A172 (cell line): ENCODE measurements at regions not wholly inside any gene's neighbourhood (a gene's known extent, or its start where the extent isn't known, plus 50 kb on each side); places are given as distances from the start of the nearest gene placed in this dataset.
"Not testable (repeated sequence)": the region's sequence is repeated elsewhere in the genome, so short reads cannot be mapped to it uniquely, and the experiment has no call there.

Source experiments
- DNase-seq: peaks from one replicate; pipeline ENCODE4 v3.0.0-alpha.2; 2015; ENCODE audit warnings: low spot score

GRCh38 chr1:182003953-182004586, 57.4 kb downstream of the ZNF648 start:
- no peak for DNase-seq

DNA sequence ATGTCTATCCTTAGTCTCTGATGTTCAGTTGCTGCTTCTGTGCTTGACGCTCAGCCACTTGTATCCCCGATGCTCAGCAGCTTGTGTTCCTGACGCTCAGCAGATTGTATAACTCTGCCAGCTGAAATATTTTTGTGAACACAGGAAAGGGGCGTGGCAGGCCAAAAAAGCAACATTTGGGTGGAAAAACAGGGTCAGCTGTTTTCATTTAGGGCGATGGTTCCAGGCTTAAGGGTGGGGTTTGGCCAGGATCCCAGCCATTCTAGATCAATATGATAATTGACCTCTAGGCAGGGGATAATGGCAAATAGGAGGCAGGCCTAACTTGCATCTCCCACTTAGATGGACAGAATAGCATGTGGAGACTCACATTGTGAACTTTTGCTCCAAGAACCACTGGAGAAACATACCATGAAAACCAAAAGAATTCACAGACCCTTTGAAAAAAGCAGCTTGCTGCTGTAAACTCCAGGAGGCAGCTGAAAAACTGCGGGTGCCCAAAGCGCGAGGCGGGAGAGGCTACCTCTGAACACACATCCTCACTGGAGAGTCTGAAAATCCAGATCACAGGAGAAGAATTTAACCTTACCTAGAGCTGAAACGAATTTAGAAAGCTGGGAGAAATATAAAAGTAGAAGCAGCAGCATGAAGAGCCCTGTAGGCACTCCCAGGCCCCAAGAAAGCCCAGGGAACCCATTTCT, 58.3 kb downstream of the ZNF648 start:
- DNase-seq: no peak

- DNase-seq: no peak
Observed at GRCh38 chr1:182002570-182002969, 58.9 kb downstream of the ZNF648 start.

- no peak for DNase-seq
Observed at GRCh38 chr1:181998858-181999257, 62.7 kb downstream of the ZNF648 start.

- no peak for DNase-seq
Observed at GRCh38 chr1:181992072-181992471, 69.4 kb downstream of the ZNF648 start.

DNA sequence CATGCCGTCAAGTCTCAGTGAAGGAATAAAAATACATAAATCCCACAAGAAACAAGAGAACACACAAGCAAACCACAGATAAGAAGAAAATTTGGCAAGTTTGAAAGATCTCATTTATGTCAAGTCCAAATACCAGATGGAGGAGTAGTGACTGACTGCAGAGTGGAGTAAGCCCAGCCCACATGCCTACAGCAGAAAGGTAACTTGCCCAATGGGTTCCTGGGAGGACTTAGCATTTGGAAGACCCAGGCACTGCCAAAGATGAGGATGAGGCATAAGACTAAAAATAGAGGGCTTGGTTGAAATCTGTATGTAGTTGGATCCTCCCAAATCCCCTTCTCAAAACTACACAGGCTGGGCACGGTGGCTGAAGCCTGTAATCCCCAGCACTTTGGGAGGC, 70.8 kb downstream of the ZNF648 start:
- DNase-seq: no peak

GRCh38 chr1:181989261-181989920, 72.1 kb downstream of the ZNF648 start:
- no peak for DNase-seq

DNA sequence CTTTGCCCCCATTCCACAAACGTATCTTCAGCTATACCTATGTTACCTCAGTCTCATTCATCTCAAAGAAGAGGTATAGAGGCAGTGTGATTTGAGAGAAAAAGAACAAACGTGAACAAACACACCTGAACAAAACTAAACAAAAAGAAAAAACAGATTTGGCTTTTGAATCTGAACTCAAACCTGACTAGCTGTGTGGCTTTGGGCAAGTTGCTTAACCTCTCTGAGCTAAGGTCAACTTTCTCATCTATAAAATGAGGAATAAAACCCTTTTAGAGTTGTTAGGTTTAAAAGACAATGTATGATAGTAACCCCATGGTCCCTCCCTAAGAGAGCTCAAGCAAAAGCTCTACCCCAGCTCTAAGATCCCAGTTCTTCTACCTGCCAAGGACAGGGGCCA, 73.5 kb downstream of the ZNF648 start:
- no peak for DNase-seq

- DNase-seq: no peak
Observed at GRCh38 chr1:181987334-181987895, 74.1 kb downstream of the ZNF648 start.

GRCh38 chr1:181986907-181987305, 74.6 kb downstream of the ZNF648 start:
- no peak for DNase-seq

- DNase-seq: no peak
Observed at GRCh38 chr1:181985936-181986906, 75.3 kb downstream of the ZNF648 start.

DNA sequence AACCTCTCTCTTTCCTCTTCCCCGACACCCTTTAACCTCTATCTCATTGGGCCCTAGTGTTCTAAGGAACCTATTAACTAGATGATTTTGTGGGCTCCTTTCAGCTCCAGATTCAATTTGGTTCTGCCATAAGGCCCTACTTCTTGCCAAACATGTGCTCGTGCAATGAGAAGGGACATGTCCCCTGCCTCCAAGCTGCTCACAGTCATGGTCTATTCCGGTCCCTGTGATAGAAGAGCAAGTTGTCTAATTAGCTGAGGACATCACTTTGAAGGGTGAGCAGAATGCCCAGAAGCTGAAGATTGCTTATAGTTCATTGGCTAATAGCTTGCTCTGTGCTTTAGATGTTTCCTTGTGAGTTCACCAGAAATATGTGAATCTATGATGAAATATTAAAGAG, 76.2 kb downstream of the ZNF648 start:
- DNase-seq: no peak

GRCh38 chr1:181984006-181984405, 77.5 kb downstream of the ZNF648 start:
- DNase-seq: no peak

GRCh38 chr1:181981821-181982220, 79.7 kb downstream of the ZNF648 start:
- DNase-seq: no peak

- no peak for DNase-seq
Observed at GRCh38 chr1:181972256-181972655, 89.3 kb downstream of the ZNF648 start.

GRCh38 chr1:181971424-181971823, 90.1 kb downstream of the ZNF648 start:
- DNase-seq: no peak

DNA sequence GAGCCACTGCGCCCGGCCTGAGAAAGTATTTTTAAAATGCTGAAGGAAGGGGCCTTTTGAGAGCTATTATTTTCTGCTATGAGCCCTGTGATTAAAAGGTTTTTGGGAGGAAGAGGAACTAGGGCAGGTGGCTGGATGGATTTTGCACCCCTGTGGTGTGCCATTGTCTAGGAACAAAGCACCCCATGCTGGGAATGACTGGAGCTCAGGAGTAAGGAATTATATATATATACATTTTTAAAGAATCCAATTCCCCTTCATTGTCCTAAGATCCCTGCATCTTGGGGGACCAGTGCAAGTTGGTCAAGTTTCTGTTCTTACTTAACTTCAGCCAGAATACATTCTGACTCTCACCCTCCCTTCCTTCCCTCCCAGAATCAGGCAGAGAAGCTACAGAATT, 91.6 kb downstream of the ZNF648 start:
- DNase-seq: no peak

DNA sequence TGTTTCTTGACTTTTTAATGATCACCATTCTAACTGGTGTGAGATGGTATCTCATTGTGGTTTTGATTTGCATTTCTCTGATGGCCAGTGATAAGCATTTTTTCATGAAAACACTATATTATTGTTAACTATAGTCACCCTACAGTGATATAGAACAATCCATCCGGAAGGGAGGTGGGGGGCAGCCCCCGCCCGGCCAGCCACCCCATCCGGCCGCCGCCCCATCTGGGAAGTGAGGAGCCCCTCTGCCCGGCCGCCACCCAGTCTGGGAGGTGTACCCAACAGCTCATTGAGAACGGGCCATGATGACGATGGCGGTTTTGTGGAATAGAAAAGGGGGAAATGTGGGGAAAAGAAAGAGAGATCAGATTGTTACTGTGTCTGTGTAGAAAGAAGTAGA, 106.8 kb downstream of the ZNF648 start:
- DNase-seq: not testable (repeated sequence)

- not testable (repeated sequence) for DNase-seq
Observed at GRCh38 chr1:181954178-181954577, 107.3 kb downstream of the ZNF648 start.

DNA sequence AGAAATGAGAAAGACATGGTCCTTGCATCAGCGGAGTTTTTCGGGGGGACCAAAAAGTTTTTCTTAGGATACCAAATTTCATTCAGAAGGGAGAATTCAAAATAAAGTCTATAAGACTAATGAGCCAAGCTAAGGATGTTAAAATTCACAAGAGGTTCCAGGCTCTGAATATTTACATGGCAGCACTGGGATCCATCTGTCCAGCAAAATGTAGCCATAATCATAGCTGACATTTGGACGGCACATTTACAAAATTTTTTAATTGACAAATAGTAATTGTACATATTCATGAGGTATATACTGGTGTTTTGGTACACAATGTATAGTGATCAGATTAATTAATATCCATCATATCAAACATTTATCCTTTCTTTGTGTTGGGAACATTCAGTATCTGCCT, 107.9 kb downstream of the ZNF648 start:
- DNase-seq: no peak

GRCh38 chr1:181951213-181951612, 110.3 kb downstream of the ZNF648 start:
- no peak for DNase-seq

DNA sequence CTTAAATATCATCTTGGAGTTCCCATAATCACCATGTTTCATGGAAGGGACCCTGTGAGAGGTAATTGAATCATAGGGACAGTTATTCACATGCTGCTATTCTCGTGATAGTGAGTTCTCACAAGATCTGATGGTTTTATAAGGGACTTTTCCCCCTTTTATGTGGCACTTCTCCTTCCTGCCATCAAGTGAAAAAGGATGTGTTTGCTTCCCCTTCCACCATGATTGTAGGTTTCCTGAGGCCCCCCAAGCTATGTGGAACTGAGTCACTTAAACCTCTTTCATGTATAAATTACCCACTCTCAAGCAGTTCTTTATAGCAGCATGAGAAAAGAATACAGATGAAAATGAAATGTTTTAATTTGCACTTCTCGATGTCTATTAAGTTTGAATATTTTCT, 112.0 kb downstream of the ZNF648 start:
- no peak for DNase-seq
